Testis (tissue), 2 donors: ENCODE measurements at regions not wholly inside any gene's neighbourhood (a gene's known extent, or its start where the extent isn't known, plus 50 kb on each side); places are given as distances from the start of the nearest gene placed in this dataset.

Source experiments
- DNase-seq: peaks from one replicate; pipeline ENCODE4 v3.0.0-alpha.2; 2019
- H3K27ac ChIP-seq, 2 donors: fragments of 200-600 bp; sonication (generic); one replicate each; pipeline ENCODE4 v1.5.1; 2019
- H3K27me3 ChIP-seq: fragments of 200-600 bp; sonication (generic); one replicate; pipeline ENCODE4 v1.5.1; 2019
- H3K36me3 ChIP-seq: fragments of 200-600 bp; sonication (generic); one replicate; pipeline ENCODE4 v1.5.1; 2017; ENCODE audit warnings: low read depth; ENCODE audit errors: missing control alignments
- H3K4me1 ChIP-seq: fragments of 200-600 bp; sonication (generic); one replicate; pipeline ENCODE4 v1.5.1; 2019
- H3K4me3 ChIP-seq, 2 donors: fragments of 200-600 bp; sonication (generic); one replicate each; pipeline ENCODE4 v1.5.1; 2017 to 2019
- H3K9me3 ChIP-seq: fragments of 200-600 bp; sonication (generic); one replicate; pipeline ENCODE4 v1.5.1; 2017
- CTCF ChIP-seq, 3 experiments: fragments of 450-650 bp in 2 of 3; fragments of 200-600 bp in 1 of 3; sonication (generic) in 1 of 3; IDR thresholded peaks; one replicate each; pipeline ENCODE4 v1.5.1; 2016 to 2019; ENCODE audit warnings: antibody characterized with exemption in 3 of 3, mild to moderate bottlenecking in 2 of 3, moderate library complexity in 1 of 3
- POLR2A ChIP-seq: fragments of 450-650 bp; IDR thresholded peaks from one replicate; pipeline ENCODE4 v1.6.1; 2017; ENCODE audit warnings: antibody characterized with exemption, mild to moderate bottlenecking, moderate library complexity
- WGBS, 2 donors: methylation state at CpG; one replicate each; pipeline ENCODE4 v1.1.5; 2018; 5-methylcytosine and 5-hydroxymethylcytosine counted together
- intact Hi-C: fragments of 100-400 bp; cut with DNase I; formaldehyde crosslinking; loops from one replicate; pipeline ENCODE4 v1.15.1; 2023; ENCODE audit warnings: low total_unique reads

GRCh38 chr11:8747173-8747572 lies 64.6 kb downstream of the RPL27A start:
- no peak overlapping the region for H3K27ac ChIP-seq
- no peak for DNase-seq

GRCh38 chr11:8748317-8748716 lies 65.7 kb downstream of the RPL27A start:
- Histone ChIP-seq H3K4me1 (no peaks in the 10 kb centered on the region), H3K36me3 (no peaks in the 10 kb centered on the region), H3K27me3 (no peaks in the 10 kb centered on the region), H3K9me3 (no peaks in the 10 kb centered on the region), H3K27ac (no peak overlapping the region), H3K4me3 (no peak overlapping the region)
- TF ChIP-seq POLR2A (no peak), CTCF (IDR thresholded peaks at IDR 0.05) (no peak)
- WGBS, 2 donors, result 83 to 93% methylated on average over 2 of the region's 2 CpGs
- DNase-seq, result no peak
- intact Hi-C loops, result no loop called here

More at GRCh38 chr11:8747173-8747572, 64.6 kb downstream of the RPL27A start:
- H3K27me3 ChIP-seq, result no peaks in the 10 kb centered on the region
- no peak for TF ChIP-seq POLR2A
- TF ChIP-seq CTCF (IDR thresholded peaks at IDR 0.05), result no peak
- H3K4me1 ChIP-seq, result no peaks in the 10 kb centered on the region
- no peak overlapping the region for H3K4me3 ChIP-seq
- H3K9me3 ChIP-seq, result no peaks in the 10 kb centered on the region
- H3K36me3 ChIP-seq, result no peaks in the 10 kb centered on the region
- intact Hi-C loops, result no loop called here

DNA sequence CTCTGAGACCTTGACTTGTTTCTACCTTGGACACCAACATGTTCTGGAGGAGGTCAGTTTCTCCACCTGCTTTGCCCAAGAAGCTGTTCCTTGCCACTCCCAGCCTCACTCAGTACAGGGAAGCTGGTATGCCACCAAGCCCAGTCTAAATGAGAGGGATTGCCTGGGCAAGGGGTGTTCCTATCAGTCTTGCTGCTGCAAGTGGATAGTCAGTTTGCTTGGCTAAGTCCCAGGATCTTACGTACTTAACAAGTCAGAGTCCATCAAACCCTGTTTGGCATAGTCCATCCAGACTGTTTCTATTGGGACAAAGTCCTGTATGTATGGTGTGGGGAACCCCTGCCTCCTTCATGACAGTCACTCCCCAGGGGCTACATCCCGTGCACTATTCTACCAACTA lies 66.6 kb downstream of the RPL27A start:
- H3K27ac ChIP-seq, result no peak overlapping the region

GRCh38 chr11:8754241-8754640 lies 71.6 kb downstream of the RPL27A start:
- DNase-seq, result no peak
- no peaks in the 10 kb centered on the region for H3K9me3 ChIP-seq
- no peaks in the 10 kb centered on the region for H3K36me3 ChIP-seq
- H3K27ac ChIP-seq, result no peak overlapping the region
- intact Hi-C loops, result no loop called here
- no peak overlapping the region for H3K4me3 ChIP-seq
- WGBS, 2 donors, result 64 to 81% methylated on average over 1 of the region's 1 CpG
- no peaks in the 10 kb centered on the region for H3K27me3 ChIP-seq
- no peak for TF ChIP-seq POLR2A
- peak in 1 of 3 experiments; percentile 24 for TF ChIP-seq CTCF (IDR thresholded peaks at IDR 0.05)
- H3K4me1 ChIP-seq, result peaks cover 9% of the 10 kb centered on the region

More for the DNA sequence above, 66.6 kb downstream of the RPL27A start:
- WGBS, 2 donors, result 84 to 88% methylated on average over 2 of the region's 2 CpGs
- intact Hi-C loops, result no loop called here
- no peak overlapping the region for H3K4me3 ChIP-seq
- TF ChIP-seq CTCF (IDR thresholded peaks at IDR 0.05) (no peak), POLR2A (no peak)
- no peaks in the 10 kb centered on the region for H3K9me3 ChIP-seq
- no peaks in the 10 kb centered on the region for H3K27me3 ChIP-seq
- H3K4me1 ChIP-seq, result no peaks in the 10 kb centered on the region
- no peaks in the 10 kb centered on the region for H3K36me3 ChIP-seq
- DNase-seq, result no peak

GRCh38 chr11:8756201-8756600 lies 73.6 kb downstream of the RPL27A start:
- Histone ChIP-seq H3K36me3 (no peaks in the 10 kb centered on the region), H3K9me3 (no peaks in the 10 kb centered on the region), H3K27me3 (no peaks in the 10 kb centered on the region), H3K4me1 (peaks cover 29% of the 10 kb centered on the region), H3K4me3 (no peak overlapping the region), H3K27ac (peak overlapping the region in 1 of 2 donors; percentile 62)
- intact Hi-C loops, result no loop called here
- WGBS, 2 donors, result 86 to 94% methylated on average over 1 of the region's 1 CpG
- DNase-seq, result no peak
- TF ChIP-seq POLR2A (no peak), CTCF (IDR thresholded peaks at IDR 0.05) (no peak)
